IMR-90 (cell line): ENCODE measurements at regions not wholly inside any gene's neighbourhood (a gene's known extent, or its start where the extent isn't known, plus 50 kb on each side); places are given as distances from the start of the nearest gene placed in this dataset.

Source experiments
- ATAC-seq: fragments of 200-7000 bp; cut with Tn5 transposase; 2 replicates; pipeline ENCODE4 v1.9.1; 2020; ENCODE audit warnings: low read depth, mild to moderate bottlenecking, moderate library complexity
- BruUV-seq: library from RNA; stranded (reverse); fragments of 400-500 nt; replicated peaks from 2 replicates; lab custom pipeline; 2021; lab: Mats Ljungman, UMichigan
- CTCF ChIA-PET: fragments of 300-600 bp; formaldehyde crosslinking; extraction: SDS; loops from one replicate; lab custom pipeline; 2021; ENCODE audit warnings: antibody characterized with exemption; lab: Yijun Ruan, JAX
- POLR2A ChIA-PET: fragments of 300-600 bp; sonication (Branson Sonifier 250); formaldehyde crosslinking; loops from one replicate; lab custom pipeline; 2022; ENCODE audit warnings: antibody characterized with exemption; ENCODE audit not compliant: unreplicated experiment; lab: Charles Lee
- DNase-seq: peaks from one replicate; pipeline ENCODE4 v3.0.0; 2013
- H2AFZ ChIP-seq: replicated peaks from 2 replicates; pipeline ENCODE3; 2013; ENCODE audit warnings: low read length, mild to moderate bottlenecking; ENCODE audit not compliant: poor library complexity
- H2AK5ac ChIP-seq: 2 replicates; pipeline ENCODE4 v1.6.1; 2013; ENCODE audit warnings: low read depth, low read length, inconsistent platforms
- H2AK9ac ChIP-seq: replicated peaks from 2 replicates; pipeline ENCODE3; 2013; ENCODE audit warnings: mild to moderate bottlenecking, low read depth, low read length, moderate library complexity; ENCODE audit not compliant: poor library complexity
- H2BK120ac ChIP-seq: 2 replicates; pipeline ENCODE4 v1.6.1; 2013; ENCODE audit warnings: low read depth, low read length, inconsistent platforms
- H2BK15ac ChIP-seq: 3 replicates; pipeline ENCODE4 v1.6.1; 2013; ENCODE audit warnings: low read depth, low read length, inconsistent platforms
- H2BK20ac ChIP-seq: 2 replicates; pipeline ENCODE4 v1.6.1; 2013; ENCODE audit warnings: low read depth, mild to moderate bottlenecking, inconsistent platforms, low read length, moderate library complexity
- H2BK5ac ChIP-seq: 2 replicates; pipeline ENCODE4 v1.6.1; 2013; ENCODE audit warnings: mild to moderate bottlenecking, low read depth, low read length, inconsistent platforms; ENCODE audit not compliant: poor library complexity, severe bottlenecking
- H3K14ac ChIP-seq: replicated peaks from 2 replicates; pipeline ENCODE4 v1.6.1; 2013; ENCODE audit warnings: low read depth, low read length, inconsistent platforms
- H3K18ac ChIP-seq: 2 replicates; pipeline ENCODE4 v1.6.1; 2013; ENCODE audit warnings: low read depth, low read length, control low read depth
- H3K23ac ChIP-seq: 2 replicates; pipeline ENCODE4 v1.6.1; 2013; ENCODE audit warnings: low read depth, low read length, inconsistent platforms
- H3K27ac ChIP-seq: 2 replicates; pipeline ENCODE4 v1.5.1; 2013; ENCODE audit warnings: mild to moderate bottlenecking, control low read depth, low read length; ENCODE audit not compliant: insufficient read depth
- H3K27me3 ChIP-seq: 2 replicates; pipeline ENCODE4 v1.6.1; 2013; ENCODE audit warnings: low read length; ENCODE audit not compliant: control insufficient read depth, insufficient read depth
- H3K36me3 ChIP-seq: 2 replicates; pipeline ENCODE4 v1.6.1; 2013; ENCODE audit warnings: low read length, mixed read lengths; ENCODE audit not compliant: control insufficient read depth, insufficient read depth
- H3K4ac ChIP-seq: 2 replicates; pipeline ENCODE4 v1.6.1; 2013; ENCODE audit warnings: low read depth, low read length, inconsistent platforms
- H3K4me1 ChIP-seq: 2 replicates; pipeline ENCODE4 v1.6.1; 2013; ENCODE audit warnings: low read length, mixed read lengths; ENCODE audit not compliant: control insufficient read depth, insufficient read depth
- H3K4me2 ChIP-seq: 2 replicates; pipeline ENCODE4 v1.6.1; 2013; ENCODE audit warnings: low read depth, mild to moderate bottlenecking, control low read depth, low read length, moderate library complexity
- H3K4me3 ChIP-seq: 2 replicates; pipeline ENCODE4 v1.5.1; 2013; ENCODE audit warnings: low read depth, mild to moderate bottlenecking, control low read depth, low read length, moderate library complexity; ENCODE audit not compliant: insufficient read depth
- H3K56ac ChIP-seq: 2 replicates; pipeline ENCODE4 v1.6.1; 2013; ENCODE audit warnings: low read length, inconsistent platforms; ENCODE audit not compliant: insufficient read depth; ENCODE audit errors: extremely low read depth
- H3K79me1 ChIP-seq, 2 experiments: 2 replicates each; pipeline ENCODE4 v1.6.1; 2013; ENCODE audit warnings: low read length in 2 of 2, inconsistent platforms in 1 of 2, low read depth in 1 of 2
- H3K9ac ChIP-seq: 2 replicates; pipeline ENCODE4 v1.6.1; 2013; ENCODE audit warnings: low read depth, low read length, control low read depth
- H3K9me1 ChIP-seq: 2 replicates; pipeline ENCODE4 v1.6.1; 2013; ENCODE audit warnings: low read length, inconsistent platforms; ENCODE audit not compliant: insufficient read depth
- H3K9me3 ChIP-seq: 2 replicates; pipeline ENCODE4 v1.6.1; 2013; ENCODE audit warnings: low read length; ENCODE audit not compliant: control insufficient read depth, insufficient read depth
- H4K20me1 ChIP-seq: 2 replicates; pipeline ENCODE4 v1.6.1; 2013; ENCODE audit warnings: low read length, inconsistent platforms; ENCODE audit not compliant: insufficient read depth
- H4K5ac ChIP-seq: 2 replicates; pipeline ENCODE4 v1.6.1; 2013; ENCODE audit warnings: mild to moderate bottlenecking, low read depth, low read length, control low read depth
- H4K8ac ChIP-seq, 2 experiments: 2 replicates each; pipeline ENCODE4 v1.6.1; 2013; ENCODE audit warnings: low read depth in 2 of 2, low read length in 2 of 2, control low read depth in 1 of 2, inconsistent platforms in 1 of 2
- H4K91ac ChIP-seq: 2 replicates; pipeline ENCODE4 v1.6.1; 2013; ENCODE audit warnings: low read depth, low read length, inconsistent platforms; ENCODE audit not compliant: insufficient read depth
- BHLHE40 ChIP-seq: fragments of 150-350 bp; IDR thresholded peaks from 2 replicates; pipeline ENCODE4 v1.6.1; 2016; ENCODE audit warnings: mild to moderate bottlenecking, low read depth, low read length
- CEBPB ChIP-seq: IDR thresholded peaks from 2 replicates; pipeline ENCODE4 v1.6.1; 2012; ENCODE audit warnings: low read depth, low read length, improper control_type of control experiment
- FOS ChIP-seq: fragments of 150-350 bp; IDR thresholded peaks from 2 replicates; pipeline ENCODE4 v1.6.1; 2016; ENCODE audit warnings: low read depth, low read length
- MAFK ChIP-seq: IDR thresholded peaks from 2 replicates; pipeline ENCODE4 v1.6.1; 2012; ENCODE audit warnings: low read depth, low read length, improper control_type of control experiment
- MAZ ChIP-seq: IDR thresholded peaks from 2 replicates; pipeline ENCODE4 v1.6.1; 2012; ENCODE audit warnings: low read depth, mild to moderate bottlenecking, low read length, improper control_type of control experiment, moderate library complexity, borderline replicate concordance
- MXI1 ChIP-seq: IDR thresholded peaks from 2 replicates; pipeline ENCODE4 v1.6.1; 2012; ENCODE audit warnings: low read depth, mild to moderate bottlenecking, low read length, moderate library complexity, borderline replicate concordance
- NFE2L2 ChIP-seq: fragments of 150-350 bp; IDR thresholded peaks from 2 replicates; pipeline ENCODE4 v1.6.1; 2016; ENCODE audit warnings: low read depth, mild to moderate bottlenecking, low read length
- POLR2A ChIP-seq: IDR thresholded peaks from 2 replicates; pipeline ENCODE4 v1.6.1; 2012; ENCODE audit warnings: mild to moderate bottlenecking, low read depth, low read length
- RAD21 ChIP-seq: IDR thresholded peaks from 2 replicates; pipeline ENCODE4 v1.6.1; 2012; ENCODE audit warnings: low read length, improper control_type of control experiment
- RCOR1 ChIP-seq: IDR thresholded peaks from 2 replicates; pipeline ENCODE4 v1.6.1; 2012; ENCODE audit warnings: mild to moderate bottlenecking, low read length, improper control_type of control experiment; ENCODE audit not compliant: insufficient replicate concordance
- RFX5 ChIP-seq: IDR thresholded peaks from 2 replicates; pipeline ENCODE4 v1.8.0; 2012; ENCODE audit warnings: low read depth, mild to moderate bottlenecking, low read length, moderate library complexity
- whole genome bisulfite sequencing, 2 experiments: methylation state at CpG; one replicate each; pipeline versions ENCODE4 v1.1.5 to v1.1.7; 2013; ENCODE audit warnings: missing lambda C conversion rate in 2 of 2; ENCODE audit not compliant: insufficient read length in 1 of 2; ENCODE audit errors: extremely low coverage in 2 of 2; 5-methylcytosine and 5-hydroxymethylcytosine counted together
- dilution Hi-C: fragments of 300-500 bp; cut with HindIII; formaldehyde crosslinking; loops from one replicate; pipeline ENCODE4 v1.14.3; 2018; ENCODE audit warnings: low sequenced_read_pairs; ENCODE audit not compliant: unreplicated experiment
- in situ Hi-C: fragments of 300-500 bp; cut with MboI; formaldehyde crosslinking; loops from 3 replicates; pipeline ENCODE4 v1.14.3; 2019; ENCODE audit warnings: low sequenced_read_pairs, inconsistent platforms, mixed read lengths
- intact Hi-C: fragments of 100-400 bp; cut with micrococcal nuclease; formaldehyde crosslinking; loops from 2 replicates; pipeline ENCODE4 v1.10.0; 2022
- TF ChIP-seq, protein P1 (sequence below): fragments of 150-350 bp; IDR thresholded peaks from 2 replicates; pipeline ENCODE4 v1.6.1; 2017; ENCODE audit warnings: mild to moderate bottlenecking, antibody characterized with exemption, low read length, low read depth
- TF ChIP-seq, protein P2 (sequence below): fragments of 150-350 bp; IDR thresholded peaks from 2 replicates; pipeline ENCODE4 v1.6.1; 2016; ENCODE audit warnings: low read depth, mild to moderate bottlenecking, low read length, moderate library complexity, borderline replicate concordance

DNA sequence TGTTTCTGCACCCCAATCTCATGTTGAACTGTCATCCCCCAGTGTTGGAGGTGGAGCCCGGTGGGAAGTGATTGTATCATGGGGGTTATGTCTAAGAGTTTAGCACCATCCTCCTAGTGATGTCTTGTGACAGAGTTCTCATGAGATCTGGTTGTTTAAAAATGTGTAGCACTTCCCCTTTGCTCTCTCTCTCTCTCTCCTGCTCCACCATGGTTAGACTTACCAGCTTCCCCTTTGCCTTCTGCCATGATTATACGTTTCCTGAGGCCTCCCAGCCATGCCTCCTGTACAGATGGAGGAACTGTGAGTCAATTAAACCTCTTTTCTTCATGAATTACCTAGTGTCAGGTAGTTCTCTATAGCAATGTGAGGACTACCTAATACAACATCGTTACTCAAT, 396.9 kb upstream of the LRATD1 start:
- no peak for ATAC-seq
- in situ Hi-C loops, result no loop called here
- BruUV-seq, result no TSS peak

More for the DNA sequence above, 396.9 kb upstream of the LRATD1 start:
- H3K36me3 ChIP-seq, result no peaks in the 10 kb centered on the region
- no peak overlapping the region for H3K23ac ChIP-seq
- no peak overlapping the region for H3K9ac ChIP-seq
- intact Hi-C loops (no loop called here), dilution Hi-C loops (no loop called here)
- H3K9me1 ChIP-seq, result no peaks in the 10 kb centered on the region
- H3K14ac ChIP-seq, result no peak overlapping the region
- CTCF ChIA-PET, result no interaction called here
- H2AFZ ChIP-seq, result no peak overlapping the region
- no peak overlapping the region for H3K56ac ChIP-seq
- no peak overlapping the region for H2AK5ac ChIP-seq
- H2BK120ac ChIP-seq, result no peak overlapping the region
- peaks cover 11% of the 10 kb centered on the region for H3K9me3 ChIP-seq
- no peak overlapping the region for H3K18ac ChIP-seq
- no peaks in the 10 kb centered on the region for H3K4me1 ChIP-seq
- H3K79me1 ChIP-seq, result no peaks in the 10 kb centered on the region
- no peak overlapping the region for H2BK20ac ChIP-seq
- no peaks in the 10 kb centered on the region for H4K20me1 ChIP-seq
- no peak overlapping the region for H4K8ac ChIP-seq
- H4K5ac ChIP-seq, result no peak overlapping the region
- H4K91ac ChIP-seq, result no peak overlapping the region
- H3K4ac ChIP-seq, result no peak overlapping the region
- H3K27ac ChIP-seq, result no peak overlapping the region
- no peak for DNase-seq
- H3K27me3 ChIP-seq, result no peaks in the 10 kb centered on the region
- no CpG with 5 or more reads among the region's 3 CpGs for WGBS, 2 experiments
- no peak overlapping the region for H2BK5ac ChIP-seq
- H2BK15ac ChIP-seq, result no peak overlapping the region
- no peak overlapping the region for H3K4me3 ChIP-seq
- no peak for TF ChIP-seq CEBPB
- no peak for TF ChIP-seq RAD21
- no peak for TF ChIP-seq RFX5
- TF ChIP-seq RCOR1, result no peak
- TF ChIP-seq, protein P1, sequence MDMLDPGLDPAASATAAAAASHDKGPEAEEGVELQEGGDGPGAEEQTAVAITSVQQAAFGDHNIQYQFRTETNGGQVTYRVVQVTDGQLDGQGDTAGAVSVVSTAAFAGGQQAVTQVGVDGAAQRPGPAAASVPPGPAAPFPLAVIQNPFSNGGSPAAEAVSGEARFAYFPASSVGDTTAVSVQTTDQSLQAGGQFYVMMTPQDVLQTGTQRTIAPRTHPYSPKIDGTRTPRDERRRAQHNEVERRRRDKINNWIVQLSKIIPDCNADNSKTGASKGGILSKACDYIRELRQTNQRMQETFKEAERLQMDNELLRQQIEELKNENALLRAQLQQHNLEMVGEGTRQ, result no peak
- no peak for TF ChIP-seq MAZ
- TF ChIP-seq MXI1, result no peak
- no peak for TF ChIP-seq BHLHE40
- TF ChIP-seq POLR2A, result no peak
- TF ChIP-seq, protein P2, sequence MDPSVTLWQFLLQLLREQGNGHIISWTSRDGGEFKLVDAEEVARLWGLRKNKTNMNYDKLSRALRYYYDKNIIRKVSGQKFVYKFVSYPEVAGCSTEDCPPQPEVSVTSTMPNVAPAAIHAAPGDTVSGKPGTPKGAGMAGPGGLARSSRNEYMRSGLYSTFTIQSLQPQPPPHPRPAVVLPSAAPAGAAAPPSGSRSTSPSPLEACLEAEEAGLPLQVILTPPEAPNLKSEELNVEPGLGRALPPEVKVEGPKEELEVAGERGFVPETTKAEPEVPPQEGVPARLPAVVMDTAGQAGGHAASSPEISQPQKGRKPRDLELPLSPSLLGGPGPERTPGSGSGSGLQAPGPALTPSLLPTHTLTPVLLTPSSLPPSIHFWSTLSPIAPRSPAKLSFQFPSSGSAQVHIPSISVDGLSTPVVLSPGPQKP, result no peak
- no peak for TF ChIP-seq NFE2L2
- TF ChIP-seq FOS, result no peak
- TF ChIP-seq MAFK, result no peak
- POLR2A ChIA-PET, result no interaction called here
- no peak overlapping the region for H2AK9ac ChIP-seq
- H3K4me2 ChIP-seq, result no peak overlapping the region
